ENCODE measurements at regions not wholly inside any gene's neighbourhood (a gene's known extent, or its start where the extent isn't known, plus 50 kb on each side); places are given as distances from the start of the nearest gene placed in this dataset.
"Not testable (repeated sequence)": the region's sequence is repeated elsewhere in the genome, so short reads cannot be mapped to it uniquely, and the experiment has no call there.

- TF ChIP-seq, protein P1, sequence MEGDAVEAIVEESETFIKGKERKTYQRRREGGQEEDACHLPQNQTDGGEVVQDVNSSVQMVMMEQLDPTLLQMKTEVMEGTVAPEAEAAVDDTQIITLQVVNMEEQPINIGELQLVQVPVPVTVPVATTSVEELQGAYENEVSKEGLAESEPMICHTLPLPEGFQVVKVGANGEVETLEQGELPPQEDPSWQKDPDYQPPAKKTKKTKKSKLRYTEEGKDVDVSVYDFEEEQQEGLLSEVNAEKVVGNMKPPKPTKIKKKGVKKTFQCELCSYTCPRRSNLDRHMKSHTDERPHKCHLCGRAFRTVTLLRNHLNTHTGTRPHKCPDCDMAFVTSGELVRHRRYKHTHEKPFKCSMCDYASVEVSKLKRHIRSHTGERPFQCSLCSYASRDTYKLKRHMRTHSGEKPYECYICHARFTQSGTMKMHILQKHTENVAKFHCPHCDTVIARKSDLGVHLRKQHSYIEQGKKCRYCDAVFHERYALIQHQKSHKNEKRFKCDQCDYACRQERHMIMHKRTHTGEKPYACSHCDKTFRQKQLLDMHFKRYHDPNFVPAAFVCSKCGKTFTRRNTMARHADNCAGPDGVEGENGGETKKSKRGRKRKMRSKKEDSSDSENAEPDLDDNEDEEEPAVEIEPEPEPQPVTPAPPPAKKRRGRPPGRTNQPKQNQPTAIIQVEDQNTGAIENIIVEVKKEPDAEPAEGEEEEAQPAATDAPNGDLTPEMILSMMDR (IDR thresholded peaks at IDR 0.05; ENCODE audit: low read length) = not testable (repeated sequence)
- not testable (repeated sequence) for TF ChIP-seq EZH2 (optimal IDR thresholded peaks at IDR 0.05; ENCODE audit: low read depth, low read length); EZH2phosphoT487 (IDR thresholded peaks at IDR 0.05; ENCODE audit: low read length)
Measured at GRCh38 chr4:178226421-178226820, 784.2 kb upstream of the AGA start.

Data from MM.1S (cell line).